A549 (cell line): ENCODE measurements at regions not wholly inside any gene's neighbourhood (a gene's known extent, or its start where the extent isn't known, plus 50 kb on each side); places are given as distances from the start of the nearest gene placed in this dataset.

Experiments used
- ATAC-seq, 2 experiments: fragments of 200-7000 bp in 1 of 2; fragments of >200 bp in 1 of 2; cut with Nextera tagmentation in 1 of 2; cut with Tn5 transposase in 1 of 2; 3 replicates each; pipeline versions ENCODE4 v1.8.0 to v1.9.1; 2018 to 2020; ENCODE audit warnings: mild to moderate bottlenecking in 1 of 2, moderate library complexity in 1 of 2
- CTCF ChIA-PET: fragments of 300-600 bp; sonication (Branson Sonifier 250); formaldehyde crosslinking; extraction: SDS; loops from one replicate; lab custom pipeline; 2021; ENCODE audit warnings: antibody characterized with exemption, inconsistent platforms; lab: Yijun Ruan, JAX
- POLR2A ChIA-PET: fragments of 350-600 bp; formaldehyde crosslinking; extraction: SDS; loops from one replicate; lab custom pipeline; 2021; ENCODE audit warnings: antibody characterized with exemption, inconsistent platforms; lab: Yijun Ruan, JAX
- DNase-seq, 2 experiments: peaks; one replicate each; pipeline versions ENCODE4 v3.0.0 to v3.0.0-alpha.2; 2011 to 2016; ENCODE audit warnings: low read depth in 1 of 2, low spot score in 1 of 2
- FAIRE-seq: peaks from 2 replicates; lab custom pipeline; 2011; peaks lifted over from hg19 to GRCh38; lab: Jason Lieb, UNC
- H3K27ac ChIP-seq, 2 experiments: fragments of >200 bp; sonication (Bioruptor Twin); formaldehyde crosslinking; 3 replicates each; pipeline ENCODE4 v1.5.1; 2016 to 2017
- H3K4me1 ChIP-seq: fragments of >200 bp; sonication (Bioruptor Twin); formaldehyde crosslinking; 3 replicates; pipeline ENCODE4 v1.6.1; 2016
- H3K4me2 ChIP-seq: fragments of >200 bp; sonication (Bioruptor Twin); formaldehyde crosslinking; 3 replicates; pipeline ENCODE4 v1.6.1; 2016
- H3K4me3 ChIP-seq: fragments of >200 bp; sonication (Bioruptor Twin); formaldehyde crosslinking; 3 replicates; pipeline ENCODE4 v1.5.1; 2016
- H3K9me3 ChIP-seq: fragments of >200 bp; sonication (Bioruptor Twin); formaldehyde crosslinking; 3 replicates; pipeline ENCODE4 v1.6.1; 2016
- ATOH8 ChIP-seq: fragments of 250-450 bp; sonication (Bioruptor Pico); IDR thresholded peaks from 2 replicates; pipeline ENCODE4 v1.5.0; 2020; ENCODE audit warnings: low read depth, mild to moderate bottlenecking, moderate library complexity
- BCL3 ChIP-seq: fragments of >200 bp; sonication (Bioruptor Twin); formaldehyde crosslinking; IDR thresholded peaks from 3 replicates; pipeline ENCODE4 v1.6.1; 2016
- CBX8 ChIP-seq: fragments of 200-600 bp; sonication (generic); IDR thresholded peaks from 2 replicates; pipeline ENCODE4 v1.6.1; 2016
- CEBPB ChIP-seq, 2 experiments: fragments of >200 bp in 1 of 2; sonication (Bioruptor Twin) in 1 of 2; formaldehyde crosslinking in 1 of 2; IDR thresholded peaks; 2 replicates each; pipeline ENCODE4 v1.6.1; 2012 to 2016
- CTCF ChIP-seq: fragments of >200 bp; sonication (Bioruptor Twin); formaldehyde crosslinking; IDR thresholded peaks from 3 replicates; pipeline ENCODE4 v1.5.1; 2016
- EHMT2 ChIP-seq: fragments of 200-600 bp; sonication (generic); IDR thresholded peaks from 2 replicates; pipeline ENCODE4 v1.6.1; 2016; ENCODE audit warnings: antibody characterized with exemption, low read depth, mild to moderate bottlenecking, moderate library complexity
- FOSL2 ChIP-seq, 2 experiments: fragments of 450-650 bp in 1 of 2; fragments of >200 bp in 1 of 2; sonication (Bioruptor Twin) in 1 of 2; formaldehyde crosslinking; IDR thresholded peaks; 2 replicates each; pipeline versions ENCODE4 v1.5.0 to v1.6.1; 2016 to 2020; ENCODE audit warnings: mild to moderate bottlenecking in 1 of 2, moderate library complexity in 1 of 2
- GATA3 ChIP-seq: IDR thresholded peaks from 2 replicates; pipeline ENCODE4 v1.6.1; 2012; ENCODE audit warnings: borderline replicate concordance
- HES2 ChIP-seq: fragments of >200 bp; sonication (Bioruptor Twin); formaldehyde crosslinking; IDR thresholded peaks from 2 replicates; pipeline ENCODE4 v1.6.1; 2016
- HEYL ChIP-seq: fragments of 250-450 bp; sonication (Bioruptor Pico); IDR thresholded peaks from 2 replicates; pipeline ENCODE4 v1.8.0; 2021; ENCODE audit warnings: mild to moderate bottlenecking, moderate library complexity
- HOXB5 ChIP-seq: fragments of 250-450 bp; sonication (Bioruptor Pico); IDR thresholded peaks from 2 replicates; pipeline ENCODE4 v1.5.0; 2020; ENCODE audit warnings: mild to moderate bottlenecking, moderate library complexity
- KDM5A ChIP-seq: fragments of 200-600 bp; sonication (generic); IDR thresholded peaks from 2 replicates; pipeline ENCODE4 v1.6.1; 2016; ENCODE audit warnings: antibody characterized with exemption, mild to moderate bottlenecking
- MYC ChIP-seq: IDR thresholded peaks from 2 replicates; pipeline ENCODE4 v1.6.1; 2012; ENCODE audit warnings: mild to moderate bottlenecking, inconsistent platforms, low read length, improper control_type of control experiment, borderline replicate concordance
- NFE2L2 ChIP-seq: fragments of 150-350 bp; conservative IDR thresholded peaks from 2 replicates; pipeline ENCODE4 v1.6.1; 2014; ENCODE audit warnings: low read length
- NR3C1 ChIP-seq: fragments of >200 bp; sonication (Bioruptor Twin); formaldehyde crosslinking; IDR thresholded peaks from 3 replicates; pipeline ENCODE4 v1.6.1; 2017
- RARB ChIP-seq: fragments of 250-450 bp; sonication (Bioruptor Pico); IDR thresholded peaks from 2 replicates; pipeline ENCODE4 v1.8.0; 2021; ENCODE audit warnings: mild to moderate bottlenecking, moderate library complexity
- RNF2 ChIP-seq: fragments of 200-600 bp; sonication (generic); IDR thresholded peaks from 2 replicates; pipeline ENCODE4 v1.6.1; 2016; ENCODE audit warnings: low read depth, mild to moderate bottlenecking, antibody characterized with exemption, moderate library complexity, borderline replicate concordance
- USF2 ChIP-seq: fragments of 450-650 bp; IDR thresholded peaks from 2 replicates; pipeline ENCODE4 v1.6.1; 2014; ENCODE audit warnings: antibody characterized with exemption
- ZFP36 ChIP-seq: fragments of 450-650 bp; IDR thresholded peaks from 2 replicates; pipeline ENCODE4 v1.6.1; 2014; ENCODE audit warnings: borderline replicate concordance; ENCODE audit not compliant: partially characterized antibody
- ZNF302 ChIP-seq: fragments of 250-450 bp; sonication (Bioruptor Pico); IDR thresholded peaks from 2 replicates; pipeline ENCODE4 v1.9.0; 2021; ENCODE audit warnings: inconsistent platforms, mild to moderate bottlenecking, moderate library complexity
- ZSCAN20 ChIP-seq: fragments of 250-450 bp; sonication (Bioruptor Pico); IDR thresholded peaks from 2 replicates; pipeline ENCODE4 v1.8.0; 2022; ENCODE audit warnings: mild to moderate bottlenecking, moderate library complexity
- WGBS: methylation state at CpG from one replicate; pipeline ENCODE4 v1.1.6; 2017; ENCODE audit errors: missing lambda C conversion rate; 5-methylcytosine and 5-hydroxymethylcytosine counted together

GRCh38 chr5:106910486-106910885, 760.3 kb downstream of the EFNA5 start:
- FAIRE-seq = no peak
- H3K4me1 ChIP-seq = no peaks in the 10 kb centered on the region
- no peak for DNase-seq
- H3K4me2 ChIP-seq = no peak overlapping the region
- ATAC-seq = no peak
- TF ChIP-seq RARB (CRISPR knock-in tag) (no peak), CEBPB (IDR thresholded peaks at IDR 0.05) (no peak)
- H3K9me3 ChIP-seq = no peaks in the 10 kb centered on the region
- no peak overlapping the region for H3K27ac ChIP-seq
- CTCF ChIA-PET = no interaction called here
- WGBS = 84% methylated on average over 3 of the region's 3 CpGs
- POLR2A ChIA-PET = no interaction called here
- no peak overlapping the region for H3K4me3 ChIP-seq

GRCh38 chr5:106909716-106910115, 761.0 kb downstream of the EFNA5 start:
- POLR2A ChIA-PET = no interaction called here
- Histone ChIP-seq H3K27ac (no peak overlapping the region), H3K4me3 (no peak overlapping the region), H3K4me1 (no peaks in the 10 kb centered on the region), H3K9me3 (no peaks in the 10 kb centered on the region), H3K4me2 (no peak overlapping the region)
- ATAC-seq (no peak), FAIRE-seq (no peak), DNase-seq (no peak)
- 92% methylated on average over 1 of the region's 1 CpG for WGBS
- CTCF ChIA-PET = no interaction called here
- TF ChIP-seq GATA3 (no peak), BCL3 (no peak), CTCF (no peak), CBX8 (no peak)

- no peaks in the 10 kb centered on the region for H3K4me1 ChIP-seq
- FAIRE-seq (no peak), DNase-seq (no peak), ATAC-seq (no peak)
- ChIA-PET POLR2A (no interaction called here), CTCF (interaction anchor here (1.2 kb wide), 1 partner anchor 10 kb away, joined by 3 read pairs; no protein-coding TSS in a partner anchor)
- TF ChIP-seq ATOH8 (CRISPR knock-in tag) = no peak
- TF ChIP-seq HOXB5 = no peak
- TF ChIP-seq NR3C1 = no peak
- no peak for TF ChIP-seq NFE2L2
- TF ChIP-seq KDM5A = no peak
- no peak for TF ChIP-seq HES2
- TF ChIP-seq MYC = no peak
- TF ChIP-seq ZNF302 (CRISPR knock-in tag) = no peak
- no peak for TF ChIP-seq ZFP36
- TF ChIP-seq ZSCAN20 = no peak
- no peak for TF ChIP-seq HEYL (CRISPR knock-in tag)
- TF ChIP-seq FOSL2 (IDR thresholded peaks at IDR 0.05) = no peak
- no peak for TF ChIP-seq FOSL2 (CRISPR knock-in tag; IDR thresholded peaks at IDR 0.05)
- TF ChIP-seq EHMT2 = no peak
- TF ChIP-seq USF2 = no peak
- TF ChIP-seq RNF2 = no peak
- no peak overlapping the region for H3K27ac ChIP-seq
- no peak overlapping the region for H3K4me2 ChIP-seq
- no peak overlapping the region for H3K4me3 ChIP-seq
- H3K9me3 ChIP-seq = no peaks in the 10 kb centered on the region
Measured at GRCh38 chr5:106907979-106908378, 762.8 kb downstream of the EFNA5 start.
